ENCODE measurements at regions not wholly inside any gene's neighbourhood (a gene's known extent, or its start where the extent isn't known, plus 50 kb on each side); places are given as distances from the start of the nearest gene placed in this dataset.

- Histone ChIP-seq H3K4me1 (ENCODE audit: control insufficient read depth, insufficient read depth, low read length) (no peaks in the 10 kb centered on the region), H3K27ac (ENCODE audit: low read depth, low read length) (no peak overlapping the region), H3K27me3 (ENCODE audit: control insufficient read depth, insufficient read depth, low read length) (no peaks in the 10 kb centered on the region), H3K9me3 (ENCODE audit: control insufficient read depth, insufficient read depth, low read length) (no peaks in the 10 kb centered on the region), H3K9ac (ENCODE audit: low read depth, low read length) (no peak overlapping the region), H3K4me3 (ENCODE audit: low read depth, low read length) (no peak overlapping the region), H3K36me3 (ENCODE audit: control insufficient read depth, insufficient read depth, low read length) (no peaks in the 10 kb centered on the region)
These were observed 161.2 kb downstream of the FGF18 start for GRCh38 chr5:171580502-171581265.

- no peaks in the 10 kb centered on the region for H3K9me3 ChIP-seq (ENCODE audit: control insufficient read depth, insufficient read depth, low read length)
- no peak overlapping the region for H3K4me3 ChIP-seq (ENCODE audit: low read depth, low read length)
- H3K27ac ChIP-seq (ENCODE audit: low read depth, low read length), result no peak overlapping the region
- no peaks in the 10 kb centered on the region for H3K36me3 ChIP-seq (ENCODE audit: control insufficient read depth, insufficient read depth, low read length)
- H3K27me3 ChIP-seq (ENCODE audit: control insufficient read depth, insufficient read depth, low read length), result no peaks in the 10 kb centered on the region
- no peaks in the 10 kb centered on the region for H3K4me1 ChIP-seq (ENCODE audit: control insufficient read depth, insufficient read depth, low read length)
- H3K9ac ChIP-seq (ENCODE audit: low read depth, low read length), result no peak overlapping the region
These were observed 162.3 kb downstream of the FGF18 start for GRCh38 chr5:171581781-171582180.

GRCh38 chr5:171582849-171583248, 163.4 kb downstream of the FGF18 start:
- Histone ChIP-seq H3K4me3 (ENCODE audit: low read depth, low read length) (no peak overlapping the region), H3K36me3 (ENCODE audit: control insufficient read depth, insufficient read depth, low read length) (no peaks in the 10 kb centered on the region), H3K27ac (ENCODE audit: low read depth, low read length) (no peak overlapping the region), H3K4me1 (ENCODE audit: control insufficient read depth, insufficient read depth, low read length) (no peaks in the 10 kb centered on the region), H3K9ac (ENCODE audit: low read depth, low read length) (no peak overlapping the region), H3K27me3 (ENCODE audit: control insufficient read depth, insufficient read depth, low read length) (no peaks in the 10 kb centered on the region), H3K9me3 (ENCODE audit: control insufficient read depth, insufficient read depth, low read length) (no peaks in the 10 kb centered on the region)

- H3K9ac ChIP-seq (ENCODE audit: low read depth, low read length), result no peak overlapping the region
- H3K4me1 ChIP-seq (ENCODE audit: control insufficient read depth, insufficient read depth, low read length), result no peaks in the 10 kb centered on the region
- no peaks in the 10 kb centered on the region for H3K27me3 ChIP-seq (ENCODE audit: control insufficient read depth, insufficient read depth, low read length)
- H3K36me3 ChIP-seq (ENCODE audit: control insufficient read depth, insufficient read depth, low read length), result no peaks in the 10 kb centered on the region
- no peaks in the 10 kb centered on the region for H3K9me3 ChIP-seq (ENCODE audit: control insufficient read depth, insufficient read depth, low read length)
- no peak overlapping the region for H3K27ac ChIP-seq (ENCODE audit: low read depth, low read length)
- H3K4me3 ChIP-seq (ENCODE audit: low read depth, low read length), result no peak overlapping the region
These were observed 166.5 kb downstream of the FGF18 start for GRCh38 chr5:171585981-171586380.

GRCh38 chr5:171586436-171586835, 167.0 kb downstream of the FGF18 start:
- Histone ChIP-seq H3K36me3 (ENCODE audit: control insufficient read depth, insufficient read depth, low read length) (no peaks in the 10 kb centered on the region), H3K4me3 (ENCODE audit: low read depth, low read length) (no peak overlapping the region), H3K4me1 (ENCODE audit: control insufficient read depth, insufficient read depth, low read length) (no peaks in the 10 kb centered on the region), H3K9ac (ENCODE audit: low read depth, low read length) (no peak overlapping the region), H3K9me3 (ENCODE audit: control insufficient read depth, insufficient read depth, low read length) (no peaks in the 10 kb centered on the region), H3K27me3 (ENCODE audit: control insufficient read depth, insufficient read depth, low read length) (no peaks in the 10 kb centered on the region), H3K27ac (ENCODE audit: low read depth, low read length) (no peak overlapping the region)

- no peaks in the 10 kb centered on the region for H3K4me1 ChIP-seq (ENCODE audit: control insufficient read depth, insufficient read depth, low read length)
- no peaks in the 10 kb centered on the region for H3K27me3 ChIP-seq (ENCODE audit: control insufficient read depth, insufficient read depth, low read length)
- no peaks in the 10 kb centered on the region for H3K9me3 ChIP-seq (ENCODE audit: control insufficient read depth, insufficient read depth, low read length)
- H3K27ac ChIP-seq (ENCODE audit: low read depth, low read length), result no peak overlapping the region
- no peak overlapping the region for H3K9ac ChIP-seq (ENCODE audit: low read depth, low read length)
- no peaks in the 10 kb centered on the region for H3K36me3 ChIP-seq (ENCODE audit: control insufficient read depth, insufficient read depth, low read length)
- no peak overlapping the region for H3K4me3 ChIP-seq (ENCODE audit: low read depth, low read length)
These were observed 168.6 kb downstream of the FGF18 start for GRCh38 chr5:171588046-171588445.

GRCh38 chr5:171588790-171589189, 169.3 kb downstream of the FGF18 start:
- no peaks in the 10 kb centered on the region for H3K27me3 ChIP-seq (ENCODE audit: control insufficient read depth, insufficient read depth, low read length)
- no peak overlapping the region for H3K9ac ChIP-seq (ENCODE audit: low read depth, low read length)
- no peaks in the 10 kb centered on the region for H3K36me3 ChIP-seq (ENCODE audit: control insufficient read depth, insufficient read depth, low read length)
- no peaks in the 10 kb centered on the region for H3K9me3 ChIP-seq (ENCODE audit: control insufficient read depth, insufficient read depth, low read length)
- no peak overlapping the region for H3K4me3 ChIP-seq (ENCODE audit: low read depth, low read length)
- no peaks in the 10 kb centered on the region for H3K4me1 ChIP-seq (ENCODE audit: control insufficient read depth, insufficient read depth, low read length)
- no peak overlapping the region for H3K27ac ChIP-seq (ENCODE audit: low read depth, low read length)

- Histone ChIP-seq H3K4me1 (ENCODE audit: control insufficient read depth, insufficient read depth, low read length) (no peaks in the 10 kb centered on the region), H3K9me3 (ENCODE audit: control insufficient read depth, insufficient read depth, low read length) (no peaks in the 10 kb centered on the region), H3K27ac (ENCODE audit: low read depth, low read length) (no peak overlapping the region), H3K4me3 (ENCODE audit: low read depth, low read length) (no peak overlapping the region), H3K9ac (ENCODE audit: low read depth, low read length) (no peak overlapping the region), H3K27me3 (ENCODE audit: control insufficient read depth, insufficient read depth, low read length) (no peaks in the 10 kb centered on the region), H3K36me3 (ENCODE audit: control insufficient read depth, insufficient read depth, low read length) (no peaks in the 10 kb centered on the region)
These were observed 170.0 kb downstream of the FGF18 start for GRCh38 chr5:171589461-171589860.

GRCh38 chr5:171592076-171592475, 172.6 kb downstream of the FGF18 start:
- Histone ChIP-seq H3K27me3 (ENCODE audit: control insufficient read depth, insufficient read depth, low read length) (no peaks in the 10 kb centered on the region), H3K27ac (ENCODE audit: low read depth, low read length) (no peak overlapping the region), H3K9ac (ENCODE audit: low read depth, low read length) (no peak overlapping the region), H3K36me3 (ENCODE audit: control insufficient read depth, insufficient read depth, low read length) (no peaks in the 10 kb centered on the region), H3K4me1 (ENCODE audit: control insufficient read depth, insufficient read depth, low read length) (peaks cover 7% of the 10 kb centered on the region), H3K4me3 (ENCODE audit: low read depth, low read length) (no peak overlapping the region), H3K9me3 (ENCODE audit: control insufficient read depth, insufficient read depth, low read length) (no peaks in the 10 kb centered on the region)

GRCh38 chr5:171592736-171593135, 173.3 kb downstream of the FGF18 start:
- H3K4me1 ChIP-seq (ENCODE audit: control insufficient read depth, insufficient read depth, low read length), result peaks cover 7% of the 10 kb centered on the region
- no peaks in the 10 kb centered on the region for H3K27me3 ChIP-seq (ENCODE audit: control insufficient read depth, insufficient read depth, low read length)

GRCh38 chr5:171593401-171593800, 174.0 kb downstream of the FGF18 start:
- Histone ChIP-seq H3K4me3 (ENCODE audit: low read depth, low read length) (no peak overlapping the region), H3K36me3 (ENCODE audit: control insufficient read depth, insufficient read depth, low read length) (no peaks in the 10 kb centered on the region), H3K27me3 (ENCODE audit: control insufficient read depth, insufficient read depth, low read length) (no peaks in the 10 kb centered on the region), H3K9me3 (ENCODE audit: control insufficient read depth, insufficient read depth, low read length) (no peaks in the 10 kb centered on the region), H3K27ac (ENCODE audit: low read depth, low read length) (no peak overlapping the region), H3K9ac (ENCODE audit: low read depth, low read length) (no peak overlapping the region), H3K4me1 (ENCODE audit: control insufficient read depth, insufficient read depth, low read length) (peaks cover 7% of the 10 kb centered on the region)

More at GRCh38 chr5:171592736-171593135, 173.3 kb downstream of the FGF18 start:
- H3K4me3 ChIP-seq (ENCODE audit: low read depth, low read length), result no peak overlapping the region
- no peaks in the 10 kb centered on the region for H3K36me3 ChIP-seq (ENCODE audit: control insufficient read depth, insufficient read depth, low read length)
- no peak overlapping the region for H3K27ac ChIP-seq (ENCODE audit: low read depth, low read length)
- H3K9me3 ChIP-seq (ENCODE audit: control insufficient read depth, insufficient read depth, low read length), result no peaks in the 10 kb centered on the region
- no peak overlapping the region for H3K9ac ChIP-seq (ENCODE audit: low read depth, low read length)
